GM18858 (cell line): ENCODE measurements at regions not wholly inside any gene's neighbourhood (a gene's known extent, or its start where the extent isn't known, plus 50 kb on each side); places are given as distances from the start of the nearest gene placed in this dataset.
"Not testable (repeated sequence)": the region's sequence is repeated elsewhere in the genome, so short reads cannot be mapped to it uniquely, and the experiment has no call there.

Experiments
- ATAC-seq: cut with Tn5 transposase; IDR thresholded peaks from one replicate; pipeline ENCODE4 v1.9.1; 2021; ENCODE audit not compliant: unreplicated experiment

- ATAC-seq: no peak
Measured at GRCh38 chr14:98900236-98900635, 371.8 kb downstream of the BCL11B start.

GRCh38 chr14:98900798-98901197 is 371.2 kb downstream of the BCL11B start:
- no peak for ATAC-seq

- no peak for ATAC-seq
Measured at GRCh38 chr14:98901511-98902205, 370.3 kb downstream of the BCL11B start.

GRCh38 chr14:98903371-98903770 is 368.6 kb downstream of the BCL11B start:
- ATAC-seq: no peak

- ATAC-seq: no peak
Measured at GRCh38 chr14:98904677-98905076, 367.3 kb downstream of the BCL11B start.

GRCh38 chr14:98906123-98906995 is 365.6 kb downstream of the BCL11B start:
- ATAC-seq: no peak

GRCh38 chr14:98907271-98907670 is 364.7 kb downstream of the BCL11B start:
- ATAC-seq: no peak

- ATAC-seq: no peak
Measured at GRCh38 chr14:98908050-98908449, 363.9 kb downstream of the BCL11B start.

GRCh38 chr14:98909251-98909944 is 362.6 kb downstream of the BCL11B start:
- no peak for ATAC-seq

- no peak for ATAC-seq
Measured at GRCh38 chr14:98910061-98910460, 361.9 kb downstream of the BCL11B start.

GRCh38 chr14:98912655-98913054 is 359.3 kb downstream of the BCL11B start:
- no peak for ATAC-seq

GRCh38 chr14:98913967-98914650 is 357.9 kb downstream of the BCL11B start:
- no peak for ATAC-seq

- no peak for ATAC-seq
Measured at GRCh38 chr14:98914942-98915341, 357.1 kb downstream of the BCL11B start.

GRCh38 chr14:98915625-98916024 is 356.4 kb downstream of the BCL11B start:
- ATAC-seq: no peak

GRCh38 chr14:98916036-98916435 is 356.0 kb downstream of the BCL11B start:
- ATAC-seq: no peak

- no peak for ATAC-seq
Measured at GRCh38 chr14:98916476-98916875, 355.5 kb downstream of the BCL11B start.

GRCh38 chr14:98919434-98919833 is 352.6 kb downstream of the BCL11B start:
- no peak for ATAC-seq

- ATAC-seq: not testable (repeated sequence)
Measured at GRCh38 chr14:98921306-98921705, 350.7 kb downstream of the BCL11B start.

GRCh38 chr14:98923596-98923995 is 348.4 kb downstream of the BCL11B start:
- ATAC-seq: no peak

- ATAC-seq: no peak
Measured at GRCh38 chr14:98924046-98924445, 348.0 kb downstream of the BCL11B start.
